Endothelial cell (in vitro differentiated cells): ENCODE measurements at regions not wholly inside any gene's neighbourhood (a gene's known extent, or its start where the extent isn't known, plus 50 kb on each side); places are given as distances from the start of the nearest gene placed in this dataset.

Experiments used
- DNase-seq: peaks from one replicate; pipeline ENCODE4 v3.0.0; 2021; ENCODE audit warnings: low spot score
- H3K27ac Mint-ChIP-seq: one replicate; pipeline ENCODE4 v1.8.0; 2021; ENCODE audit warnings: mixed read lengths, inconsistent platforms; ENCODE audit not compliant: unreplicated experiment
- H3K27me3 Mint-ChIP-seq: one replicate; pipeline ENCODE4 v1.8.0; 2021; ENCODE audit warnings: mild to moderate bottlenecking, moderate library complexity, mixed read lengths, inconsistent platforms; ENCODE audit not compliant: unreplicated experiment
- H3K36me3 Mint-ChIP-seq: one replicate; pipeline ENCODE4 v1.8.0; 2021; ENCODE audit warnings: mild to moderate bottlenecking, low read depth, mixed read lengths, inconsistent platforms; ENCODE audit not compliant: unreplicated experiment
- H3K4me1 Mint-ChIP-seq: one replicate; pipeline ENCODE4 v1.8.0; 2021; ENCODE audit warnings: mild to moderate bottlenecking, mixed read lengths, inconsistent platforms; ENCODE audit not compliant: unreplicated experiment
- H3K4me3 Mint-ChIP-seq: one replicate; pipeline ENCODE4 v1.8.0; 2021; ENCODE audit warnings: mild to moderate bottlenecking, mixed read lengths, inconsistent platforms; ENCODE audit not compliant: unreplicated experiment
- H3K9me3 Mint-ChIP-seq: one replicate; pipeline ENCODE4 v1.8.0; 2021; ENCODE audit warnings: mixed read lengths, inconsistent platforms; ENCODE audit not compliant: unreplicated experiment
- TF ChIP-seq, protein P1 (sequence below): fragments of 200-600 bp; sonication (generic); IDR thresholded peaks from one replicate; pipeline ENCODE4 v1.5.0; 2021; ENCODE audit warnings: antibody characterized with exemption; ENCODE audit not compliant: unreplicated experiment

DNA sequence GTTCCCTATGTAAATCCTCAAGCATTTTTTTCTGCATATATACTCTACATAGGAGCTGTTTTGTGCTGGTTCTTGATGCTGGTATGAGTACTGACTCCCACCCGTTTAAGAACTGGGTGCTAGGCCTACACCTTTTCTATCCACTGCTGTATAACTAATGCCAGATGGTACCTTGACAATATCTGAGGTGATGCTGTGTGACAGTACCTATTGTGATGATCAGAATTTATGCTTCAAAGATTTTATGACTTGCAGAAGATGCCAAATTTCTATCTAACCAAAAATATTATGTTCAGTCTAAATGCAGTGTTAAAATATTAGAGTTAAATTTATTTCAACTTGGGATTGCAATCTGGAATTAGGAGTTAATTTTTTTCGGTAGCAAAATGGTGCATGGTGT, 272.3 kb upstream of the NOVA1 start:
- H3K27ac Mint-ChIP-seq: no peak overlapping the region
- TF ChIP-seq, protein P1, sequence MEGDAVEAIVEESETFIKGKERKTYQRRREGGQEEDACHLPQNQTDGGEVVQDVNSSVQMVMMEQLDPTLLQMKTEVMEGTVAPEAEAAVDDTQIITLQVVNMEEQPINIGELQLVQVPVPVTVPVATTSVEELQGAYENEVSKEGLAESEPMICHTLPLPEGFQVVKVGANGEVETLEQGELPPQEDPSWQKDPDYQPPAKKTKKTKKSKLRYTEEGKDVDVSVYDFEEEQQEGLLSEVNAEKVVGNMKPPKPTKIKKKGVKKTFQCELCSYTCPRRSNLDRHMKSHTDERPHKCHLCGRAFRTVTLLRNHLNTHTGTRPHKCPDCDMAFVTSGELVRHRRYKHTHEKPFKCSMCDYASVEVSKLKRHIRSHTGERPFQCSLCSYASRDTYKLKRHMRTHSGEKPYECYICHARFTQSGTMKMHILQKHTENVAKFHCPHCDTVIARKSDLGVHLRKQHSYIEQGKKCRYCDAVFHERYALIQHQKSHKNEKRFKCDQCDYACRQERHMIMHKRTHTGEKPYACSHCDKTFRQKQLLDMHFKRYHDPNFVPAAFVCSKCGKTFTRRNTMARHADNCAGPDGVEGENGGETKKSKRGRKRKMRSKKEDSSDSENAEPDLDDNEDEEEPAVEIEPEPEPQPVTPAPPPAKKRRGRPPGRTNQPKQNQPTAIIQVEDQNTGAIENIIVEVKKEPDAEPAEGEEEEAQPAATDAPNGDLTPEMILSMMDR: no peak
- DNase-seq: no peak
- no peaks in the 10 kb centered on the region for H3K36me3 Mint-ChIP-seq
- no peaks in the 10 kb centered on the region for H3K9me3 Mint-ChIP-seq
- no peak overlapping the region for H3K4me3 Mint-ChIP-seq
- H3K4me1 Mint-ChIP-seq: peaks cover 13% of the 10 kb centered on the region
- H3K27me3 Mint-ChIP-seq: no peaks in the 10 kb centered on the region

DNA sequence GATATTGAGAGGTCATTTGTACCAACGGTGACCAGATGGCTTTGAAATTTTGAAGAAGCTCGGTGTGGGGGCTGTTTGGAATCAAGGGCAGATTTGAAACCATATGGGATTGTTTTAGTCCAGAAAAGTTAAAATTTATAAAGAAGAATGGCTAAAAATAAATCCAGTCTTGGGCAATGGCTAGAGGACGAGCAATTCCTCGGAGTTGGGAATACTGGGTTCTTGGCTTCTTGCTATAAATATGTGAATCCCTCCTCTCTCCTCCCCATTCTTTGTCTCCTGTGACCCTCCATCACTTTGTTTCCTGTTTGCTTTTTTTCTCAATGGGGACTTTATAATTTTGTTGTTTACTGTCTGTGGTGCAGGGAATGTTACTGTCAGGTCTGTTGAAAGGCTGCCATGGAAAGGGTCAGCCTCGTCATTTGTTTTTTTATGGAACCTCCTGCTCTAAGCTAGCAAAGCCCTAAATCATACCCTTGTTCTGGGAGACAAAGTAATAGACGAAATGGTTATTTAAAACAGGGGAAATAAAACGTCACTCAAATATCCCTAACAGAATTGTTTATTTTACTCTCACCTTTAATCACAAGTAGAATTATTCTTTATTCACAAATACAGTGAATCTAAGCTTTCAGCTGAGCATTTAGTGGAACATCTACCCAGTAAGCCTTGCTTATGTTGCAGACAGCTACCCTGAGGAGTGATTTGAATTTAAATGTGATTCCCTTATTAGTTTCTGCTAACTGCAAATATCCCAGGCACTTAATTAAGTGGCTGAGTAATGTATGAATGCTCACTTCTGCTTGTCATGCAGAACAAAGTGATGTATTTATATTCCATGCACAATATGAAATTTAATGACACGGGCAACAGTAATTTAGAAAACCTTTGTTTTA, 273.1 kb upstream of the NOVA1 start:
- no peaks in the 10 kb centered on the region for H3K27me3 Mint-ChIP-seq
- peaks cover 13% of the 10 kb centered on the region for H3K4me1 Mint-ChIP-seq
- DNase-seq: no peak
- H3K4me3 Mint-ChIP-seq: no peak overlapping the region
- no peaks in the 10 kb centered on the region for H3K36me3 Mint-ChIP-seq
- H3K9me3 Mint-ChIP-seq: no peaks in the 10 kb centered on the region
- TF ChIP-seq, protein P1: no peak
- H3K27ac Mint-ChIP-seq: no peak overlapping the region

DNA sequence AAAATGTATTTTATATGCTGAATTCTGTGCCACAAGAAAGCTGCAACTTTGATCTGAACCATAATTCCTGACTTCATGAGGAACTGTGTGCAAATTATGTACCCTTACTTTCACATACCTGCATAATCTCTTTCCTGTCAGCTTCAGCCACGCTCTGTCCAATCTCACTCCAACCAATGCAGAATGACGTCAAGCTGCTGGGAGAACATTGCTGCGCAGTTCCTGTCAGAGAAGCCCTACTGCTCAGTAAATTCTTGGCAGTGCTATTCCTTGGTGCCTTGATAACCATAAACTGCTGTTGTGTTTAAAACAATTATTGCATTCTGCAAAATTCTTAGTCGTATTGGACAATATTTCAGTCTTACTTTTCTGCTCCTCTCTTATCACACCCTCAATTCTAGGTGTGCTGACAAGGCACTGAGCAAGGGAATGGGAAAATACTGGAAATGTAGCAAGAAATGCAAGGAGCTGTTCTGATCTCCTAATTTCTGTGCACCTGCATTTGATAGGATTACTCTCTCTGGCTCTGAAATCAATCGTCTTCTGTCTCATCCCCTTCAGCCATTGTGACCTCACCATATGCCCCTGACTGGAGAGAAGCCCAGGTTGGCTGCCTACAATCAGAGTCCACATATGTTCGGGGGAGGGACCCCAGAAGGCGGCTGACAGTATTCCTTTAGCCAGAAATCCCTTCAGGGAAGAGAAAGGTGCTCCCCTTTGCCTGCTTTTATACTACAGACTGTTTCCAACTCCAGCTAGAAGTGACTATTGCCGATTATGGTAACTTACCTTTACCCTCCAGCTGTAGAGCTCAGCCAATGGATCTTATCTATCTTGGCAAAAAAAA, 274.9 kb upstream of the NOVA1 start:
- Mint-ChIP-seq H3K9me3 (no peaks in the 10 kb centered on the region), H3K4me1 (peaks cover 13% of the 10 kb centered on the region), H3K27ac (no peak overlapping the region), H3K36me3 (no peaks in the 10 kb centered on the region), H3K4me3 (no peak overlapping the region), H3K27me3 (no peaks in the 10 kb centered on the region)
- DNase-seq: no peak
- TF ChIP-seq, protein P1: no peak

DNA sequence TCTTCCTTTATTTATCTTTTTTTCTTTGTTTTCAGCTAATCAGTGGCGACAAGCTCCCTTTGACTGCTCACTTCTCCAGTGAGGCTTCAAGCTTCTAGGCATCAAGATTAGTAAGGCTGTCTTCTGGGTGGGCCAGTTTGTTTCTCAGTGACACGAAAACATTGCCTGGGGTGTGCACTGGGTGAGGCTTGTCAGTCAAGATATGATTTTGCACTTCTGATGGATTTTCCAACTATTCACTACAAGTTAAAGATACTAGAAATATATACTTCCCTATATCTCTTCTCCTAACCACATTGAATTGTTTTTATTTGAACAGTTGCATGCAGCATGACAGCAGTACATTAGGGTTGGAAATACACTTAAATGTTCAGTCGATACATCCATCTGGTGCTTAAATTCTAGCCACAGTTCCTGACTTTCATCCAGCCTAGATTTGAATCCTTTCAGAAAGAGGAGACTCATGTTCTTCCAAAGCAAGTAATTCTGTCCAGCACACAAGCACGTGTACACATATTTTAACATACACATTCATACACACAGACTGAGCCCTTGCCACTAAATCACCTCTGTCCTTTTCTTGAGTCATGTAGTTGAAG, 275.6 kb upstream of the NOVA1 start:
- no peaks in the 10 kb centered on the region for H3K9me3 Mint-ChIP-seq
- no peaks in the 10 kb centered on the region for H3K27me3 Mint-ChIP-seq
- TF ChIP-seq, protein P1: no peak
- no peaks in the 10 kb centered on the region for H3K36me3 Mint-ChIP-seq
- H3K27ac Mint-ChIP-seq: no peak overlapping the region
- H3K4me1 Mint-ChIP-seq: peaks cover 13% of the 10 kb centered on the region
- no peak overlapping the region for H3K4me3 Mint-ChIP-seq
- DNase-seq: no peak
